HS-5 (cell line): ENCODE measurements at regions not wholly inside any gene's neighbourhood (a gene's known extent, or its start where the extent isn't known, plus 50 kb on each side); places are given as distances from the start of the nearest gene placed in this dataset.

ENCODE experiments used
- DNase-seq: peaks from one replicate; pipeline ENCODE4 v3.0.0-alpha.2; 2012; ENCODE audit warnings: low read depth

GRCh38 chr17:72342627-72343527 lies 222.1 kb downstream of the SOX9 start:
- no peak for DNase-seq

GRCh38 chr17:72343911-72344310 lies 223.1 kb downstream of the SOX9 start:
- DNase-seq, result no peak

- DNase-seq, result no peak
These were observed 223.8 kb downstream of the SOX9 start for GRCh38 chr17:72344613-72345012.

- no peak for DNase-seq
These were observed 224.3 kb downstream of the SOX9 start for GRCh38 chr17:72345088-72345487.

DNA sequence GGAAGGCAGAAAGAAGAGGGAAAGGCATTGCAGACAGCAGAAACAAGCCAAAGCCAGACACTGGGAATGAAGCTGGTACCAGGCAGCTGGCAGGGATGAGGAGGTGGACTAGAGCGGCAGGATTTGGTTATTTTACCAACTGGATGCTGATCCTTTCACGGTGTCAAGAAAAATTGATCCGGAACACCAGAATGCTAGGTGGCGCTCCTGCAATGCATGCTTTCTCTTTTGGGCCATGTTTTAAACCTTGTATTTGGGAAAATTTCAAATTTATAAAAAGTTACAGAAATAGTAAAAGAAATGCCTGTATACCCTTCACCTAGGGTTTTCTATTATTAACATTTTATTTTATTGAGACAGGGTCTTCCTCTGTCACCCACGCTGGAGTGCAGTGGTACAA lies 224.7 kb downstream of the SOX9 start:
- no peak for DNase-seq

DNA sequence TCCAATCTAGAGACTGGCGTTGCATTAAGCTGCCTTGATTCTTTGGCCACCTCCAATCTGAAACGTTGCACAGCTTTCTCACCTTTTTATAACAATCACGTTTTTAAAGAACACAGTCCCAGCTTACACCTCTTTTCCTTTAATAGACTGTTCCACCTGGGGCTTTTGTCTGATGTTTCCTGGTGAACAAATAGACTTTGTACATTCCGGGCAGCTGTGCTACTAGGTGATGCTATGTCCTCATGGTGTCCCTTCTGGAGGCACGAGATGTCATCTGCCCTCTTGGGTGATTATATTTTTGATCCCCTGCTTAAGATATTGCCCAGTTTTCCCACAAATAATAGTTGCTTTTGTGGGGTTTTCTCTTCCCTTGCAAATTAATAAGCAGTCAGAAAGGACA lies 225.5 kb downstream of the SOX9 start:
- DNase-seq, result no peak

- no peak for DNase-seq
These were observed 228.2 kb downstream of the SOX9 start for GRCh38 chr17:72349011-72349410.

- no peak for DNase-seq
These were observed 228.7 kb downstream of the SOX9 start for GRCh38 chr17:72349491-72349995.

GRCh38 chr17:72350073-72350472 lies 229.3 kb downstream of the SOX9 start:
- DNase-seq, result no peak

GRCh38 chr17:72351365-72351764 lies 230.5 kb downstream of the SOX9 start:
- no peak for DNase-seq

GRCh38 chr17:72351884-72352346 lies 231.1 kb downstream of the SOX9 start:
- DNase-seq, result no peak

DNA sequence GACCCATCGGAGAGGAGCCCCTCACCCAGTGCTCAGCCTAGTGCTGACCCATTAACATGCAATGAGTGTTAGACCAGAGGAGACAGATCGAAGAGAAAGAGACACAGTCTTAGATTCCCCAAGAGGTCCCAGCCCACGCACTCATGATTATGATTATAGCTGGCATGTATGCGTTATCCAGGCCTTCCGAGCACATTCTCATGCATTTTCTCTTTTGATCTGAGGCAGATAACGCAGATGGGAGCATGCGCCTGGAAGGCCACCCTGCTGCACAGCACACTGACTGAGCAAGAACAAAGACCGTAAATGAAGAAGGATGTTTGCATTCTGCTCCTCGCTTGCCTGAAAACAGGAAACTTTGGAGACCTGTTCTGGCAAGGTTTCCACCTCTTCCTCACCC lies 232.7 kb downstream of the SOX9 start:
- DNase-seq, result no peak

DNA sequence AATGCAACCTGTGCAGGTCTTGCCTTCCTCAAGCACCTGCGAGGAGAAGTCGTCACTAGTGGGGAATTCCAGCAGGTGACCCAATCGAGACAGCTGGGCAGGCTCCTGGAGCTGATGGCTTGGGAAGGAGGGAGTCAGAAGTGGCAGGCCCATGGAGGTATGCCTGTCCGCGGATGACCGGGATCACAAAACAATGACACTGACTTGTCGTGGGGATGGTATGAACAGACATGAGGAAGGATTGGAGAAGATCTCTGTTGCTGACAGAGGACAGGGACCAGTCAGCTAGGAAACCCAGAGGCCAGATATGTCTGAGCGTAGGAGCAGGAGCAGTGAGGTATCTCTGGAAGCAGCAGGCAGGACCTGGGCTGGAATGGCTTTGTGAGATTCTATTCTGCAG lies 233.3 kb downstream of the SOX9 start:
- DNase-seq, result no peak

DNA sequence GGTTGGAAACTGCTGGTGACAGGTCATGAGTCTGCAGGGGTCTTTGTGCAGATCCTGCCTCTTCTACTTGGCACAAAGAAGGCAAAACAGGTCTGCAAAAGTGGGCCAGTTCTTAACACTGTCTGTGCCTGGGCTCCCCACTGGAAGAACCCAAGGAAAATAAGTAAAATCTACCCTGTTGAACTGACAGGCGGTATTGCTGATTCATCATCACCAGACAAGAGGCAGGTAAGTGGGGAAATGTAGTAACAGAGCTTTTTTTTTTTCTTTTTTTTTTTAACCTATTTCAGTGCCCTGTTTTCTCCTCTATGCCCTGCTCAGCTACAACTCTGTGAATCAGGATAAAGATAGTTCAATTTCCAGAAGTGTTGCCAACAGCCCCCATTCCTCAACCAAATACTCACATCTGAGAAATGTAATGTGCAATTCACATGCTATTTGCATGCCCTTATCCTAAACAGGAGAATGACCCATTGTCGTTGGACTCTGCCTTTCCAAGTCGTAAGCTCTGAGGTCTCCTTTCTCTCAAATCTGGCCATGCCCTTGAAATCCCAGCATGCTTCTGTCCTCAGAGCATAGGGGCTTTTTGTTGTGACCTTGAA lies 237.0 kb downstream of the SOX9 start:
- no peak for DNase-seq

DNA sequence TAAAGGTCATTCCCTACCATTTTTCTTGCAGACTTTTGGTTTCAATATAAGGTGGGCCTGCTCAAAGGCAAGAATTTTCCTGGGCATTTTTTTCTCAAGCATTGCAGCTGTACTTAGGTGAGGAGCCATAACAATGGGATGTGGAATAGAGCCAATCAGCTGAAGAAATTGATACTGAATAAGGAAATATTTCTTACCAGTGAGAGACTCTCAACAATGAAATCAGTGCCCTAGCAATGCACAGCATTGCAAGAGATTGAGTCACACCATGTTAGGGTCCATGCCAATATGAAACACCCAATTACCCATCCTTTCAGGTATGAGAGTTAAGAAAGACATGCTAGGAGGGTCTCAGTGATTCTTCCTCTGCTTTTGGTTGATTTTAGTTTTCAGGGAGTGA lies 237.6 kb downstream of the SOX9 start:
- peak; percentile 86 for DNase-seq

DNA sequence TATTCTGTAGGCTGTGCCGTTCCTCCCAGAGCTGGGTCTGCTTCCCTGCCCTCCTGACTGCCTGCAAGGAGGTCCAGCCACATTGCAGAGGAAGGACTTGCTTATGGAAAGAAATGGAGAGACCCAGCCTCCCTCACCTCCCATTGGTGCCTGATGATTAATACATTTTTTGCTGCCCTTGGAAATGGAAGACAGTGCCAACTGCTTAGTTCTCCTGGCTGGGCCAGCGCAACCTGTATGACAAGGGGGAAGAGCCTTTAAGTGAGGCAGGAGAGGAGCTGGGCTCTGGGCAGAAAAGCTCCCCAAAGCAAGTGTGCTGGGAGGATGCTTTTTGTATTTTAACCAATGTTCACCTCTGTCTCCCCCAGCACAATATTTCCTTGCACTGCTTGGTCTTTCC lies 238.5 kb downstream of the SOX9 start:
- no peak for DNase-seq

DNA sequence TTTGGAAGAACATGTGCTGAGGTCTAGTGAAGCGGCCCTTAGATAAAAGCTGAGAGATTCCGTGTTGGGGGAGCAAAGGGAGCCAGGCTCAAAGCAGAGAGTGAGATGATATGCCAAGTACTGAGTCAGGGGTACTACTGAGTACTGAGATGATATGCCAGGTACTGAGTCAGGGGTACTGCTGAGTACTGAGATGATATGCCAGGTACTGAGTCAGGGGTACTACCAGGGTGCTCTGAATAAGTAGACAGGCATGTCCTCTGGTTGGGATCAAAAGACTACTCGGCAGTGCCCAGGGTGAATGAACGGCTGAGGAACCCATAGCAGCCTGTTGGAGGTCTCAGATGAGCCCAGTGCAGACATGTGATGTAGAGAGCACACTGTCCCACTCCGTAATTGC lies 239.0 kb downstream of the SOX9 start:
- DNase-seq, result no peak

GRCh38 chr17:72360386-72360940 lies 239.6 kb downstream of the SOX9 start:
- no peak for DNase-seq

DNA sequence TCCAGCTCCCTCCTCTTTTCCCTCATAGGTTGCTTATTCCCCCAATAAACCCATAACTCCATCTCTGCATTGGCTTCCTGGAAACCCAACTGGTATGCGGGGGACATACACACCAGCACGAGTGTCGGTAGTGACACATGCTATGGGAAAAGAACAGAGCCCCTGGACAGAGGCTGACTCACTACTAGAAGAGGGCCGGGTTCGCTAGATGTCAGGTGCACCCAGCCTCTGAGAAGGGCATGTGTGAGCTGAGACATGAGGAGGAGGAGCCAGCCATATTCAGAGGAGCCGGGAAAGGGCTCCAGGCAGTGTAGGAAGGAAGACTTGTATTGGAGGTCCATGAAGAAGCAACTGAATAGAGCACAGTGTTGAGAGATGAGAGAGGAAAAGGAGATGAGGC lies 241.1 kb downstream of the SOX9 start:
- DNase-seq, result no peak

- peak; percentile 71 for DNase-seq
These were observed 241.7 kb downstream of the SOX9 start for GRCh38 chr17:72362376-72363088.

GRCh38 chr17:72363089-72363610 lies 242.3 kb downstream of the SOX9 start:
- no peak for DNase-seq

DNA sequence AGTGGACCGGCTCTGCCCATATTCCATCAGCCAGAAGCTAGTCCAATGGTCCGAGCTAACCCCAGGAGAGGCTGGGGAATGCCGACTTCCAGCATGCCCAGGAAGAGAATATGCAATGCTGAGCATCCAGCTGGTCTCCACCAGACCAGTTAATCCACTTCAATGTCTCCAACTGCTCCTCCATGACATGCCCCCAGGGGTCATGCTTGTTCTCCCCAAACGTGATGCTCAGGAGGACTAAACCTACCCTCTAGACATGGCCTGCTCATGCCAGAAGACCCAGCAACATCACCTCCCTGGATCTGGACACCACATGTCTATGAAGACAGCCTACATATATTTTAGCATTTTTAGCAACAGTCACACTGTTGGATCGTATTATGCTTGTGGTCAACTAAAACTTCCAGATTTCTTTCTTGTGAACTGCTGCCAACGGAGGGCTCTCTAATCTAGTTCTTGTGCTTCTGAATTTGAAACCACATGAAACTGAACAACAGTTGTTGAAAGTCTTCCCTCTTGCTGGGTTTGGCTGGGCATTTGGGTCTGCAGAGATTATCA lies 245.1 kb downstream of the SOX9 start:
- no peak for DNase-seq
